T-helper 17 cell (primary cell): ENCODE measurements at regions not wholly inside any gene's neighbourhood (a gene's known extent, or its start where the extent isn't known, plus 50 kb on each side); places are given as distances from the start of the nearest gene placed in this dataset.
"Not testable (repeated sequence)": the region's sequence is repeated elsewhere in the genome, so short reads cannot be mapped to it uniquely, and the experiment has no call there.

ENCODE experiments used
- ATAC-seq: fragments of 150-1000 bp; cut with Tn5 transposase; 2 replicates; pipeline ENCODE4 v1.10.0; 2021; ENCODE audit warnings: mild to moderate bottlenecking, moderate library complexity
- DNase-seq, 3 donors: peaks; one replicate each; pipeline versions ENCODE4 v3.0.0 to v3.0.0-alpha.2; 2020 to 2021
- H3K9me3 ChIP-seq: one replicate; pipeline ENCODE4 v1.7.0; 2013; ENCODE audit warnings: low read length, mild to moderate bottlenecking; ENCODE audit not compliant: control insufficient read depth, poor library complexity, severe bottlenecking
- H3K27ac Mint-ChIP-seq: one replicate; pipeline ENCODE4 v1.8.0; 2022; ENCODE audit warnings: mild to moderate bottlenecking, moderate library complexity, mixed read lengths
- H3K27me3 Mint-ChIP-seq: one replicate; pipeline ENCODE4 v1.8.0; 2022; ENCODE audit warnings: mixed read lengths
- H3K36me3 Mint-ChIP-seq: one replicate; pipeline ENCODE4 v1.8.0; 2022; ENCODE audit warnings: low read depth, mixed read lengths
- H3K4me1 Mint-ChIP-seq: one replicate; pipeline ENCODE4 v1.8.0; 2022; ENCODE audit warnings: mild to moderate bottlenecking, mixed read lengths
- H3K4me3 Mint-ChIP-seq: one replicate; pipeline ENCODE4 v1.8.0; 2022; ENCODE audit warnings: mild to moderate bottlenecking, moderate library complexity, mixed read lengths

- H3K4me1 Mint-ChIP-seq, ATAC-seq, H3K9me3 ChIP-seq, H3K36me3 Mint-ChIP-seq, H3K4me3 Mint-ChIP-seq, H3K27ac Mint-ChIP-seq, H3K27me3 Mint-ChIP-seq, DNase-seq: not testable (repeated sequence)
These were observed 232.1 kb upstream of the ZFP64 start for GRCh38 chr20:52423536-52424140.

DNA sequence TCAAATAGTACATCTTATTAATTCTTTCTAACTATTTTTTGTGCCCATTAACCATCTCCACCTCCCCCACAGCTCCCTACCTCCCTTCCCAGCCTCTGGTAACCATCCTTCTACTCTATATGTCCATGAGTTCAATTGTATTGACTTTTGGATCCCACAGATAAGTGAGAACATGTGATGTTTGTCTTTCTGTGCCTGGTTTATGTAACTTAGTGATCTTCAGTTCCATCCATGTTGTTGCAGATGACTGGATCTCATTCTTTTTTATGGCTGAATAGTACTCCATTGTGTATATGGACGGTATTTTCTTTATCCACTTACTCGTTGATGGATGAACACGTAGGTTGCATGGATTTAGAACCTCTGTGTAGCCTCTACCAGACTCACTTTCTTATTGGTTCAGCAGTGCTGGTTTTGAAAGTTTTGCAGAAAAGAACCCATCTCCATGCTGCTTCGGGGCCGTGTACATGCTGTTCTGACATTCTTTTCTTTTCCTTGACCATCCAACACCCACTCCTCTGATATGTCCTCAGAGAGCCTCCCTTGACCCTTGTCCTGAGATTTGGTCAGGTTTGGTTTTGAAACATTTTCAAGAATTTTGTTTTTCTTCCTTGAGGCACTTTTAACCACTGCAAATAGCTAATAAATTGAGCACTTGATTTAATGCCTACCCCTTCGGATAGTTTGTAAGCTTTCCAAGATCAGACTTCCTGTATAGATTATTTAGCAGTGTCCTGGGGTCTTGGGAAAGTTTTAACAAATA, 231.2 kb upstream of the ZFP64 start:
- H3K4me3 Mint-ChIP-seq: no peak overlapping the region
- DNase-seq: no peak

DNA sequence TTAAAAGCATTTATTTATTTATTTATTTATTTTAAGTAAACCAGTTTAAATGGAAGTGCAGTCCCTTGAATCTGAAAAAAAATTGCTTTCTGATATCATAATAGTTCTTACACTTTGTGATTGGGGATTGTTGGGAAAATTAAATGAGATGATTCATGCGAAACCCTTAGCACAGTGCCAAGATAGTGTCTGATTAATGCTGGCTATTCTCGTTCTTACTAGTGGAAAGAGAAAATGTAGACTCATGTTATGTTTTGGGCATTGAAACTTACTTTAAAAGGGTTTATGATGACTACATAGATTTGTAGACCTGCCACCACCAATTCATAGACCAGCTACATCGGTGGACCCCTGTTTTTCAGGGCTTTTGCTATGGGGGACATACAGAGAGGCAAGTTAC, 229.2 kb upstream of the ZFP64 start:
- no peaks in the 10 kb centered on the region for H3K36me3 Mint-ChIP-seq
- no peaks in the 10 kb centered on the region for H3K4me1 Mint-ChIP-seq
- no peaks in the 10 kb centered on the region for H3K9me3 ChIP-seq
- no peak overlapping the region for H3K4me3 Mint-ChIP-seq
- no peaks in the 10 kb centered on the region for H3K27me3 Mint-ChIP-seq
- no peak for ATAC-seq
- no peak for DNase-seq
- no peak overlapping the region for H3K27ac Mint-ChIP-seq

More for the DNA sequence above, 231.2 kb upstream of the ZFP64 start:
- Mint-ChIP-seq H3K36me3 (peaks cover 2% of the 10 kb centered on the region), H3K27ac (no peak overlapping the region), H3K4me1 (no peaks in the 10 kb centered on the region), H3K27me3 (no peaks in the 10 kb centered on the region)
- no peaks in the 10 kb centered on the region for H3K9me3 ChIP-seq
- ATAC-seq: no peak

GRCh38 chr20:52419205-52419604, 227.6 kb upstream of the ZFP64 start:
- no peak overlapping the region for H3K27ac Mint-ChIP-seq
- no peaks in the 10 kb centered on the region for H3K9me3 ChIP-seq
- ATAC-seq (no peak), DNase-seq (no peak)
- H3K36me3 Mint-ChIP-seq: no peaks in the 10 kb centered on the region
- H3K4me1 Mint-ChIP-seq: no peaks in the 10 kb centered on the region
- no peak overlapping the region for H3K4me3 Mint-ChIP-seq
- no peaks in the 10 kb centered on the region for H3K27me3 Mint-ChIP-seq

GRCh38 chr20:52416953-52417352, 225.4 kb upstream of the ZFP64 start:
- ATAC-seq: no peak
- Mint-ChIP-seq H3K27ac (no peak overlapping the region), H3K4me3 (no peak overlapping the region), H3K4me1 (no peaks in the 10 kb centered on the region), H3K27me3 (no peaks in the 10 kb centered on the region), H3K36me3 (no peaks in the 10 kb centered on the region)
- no peak for DNase-seq
- H3K9me3 ChIP-seq: no peaks in the 10 kb centered on the region

DNA sequence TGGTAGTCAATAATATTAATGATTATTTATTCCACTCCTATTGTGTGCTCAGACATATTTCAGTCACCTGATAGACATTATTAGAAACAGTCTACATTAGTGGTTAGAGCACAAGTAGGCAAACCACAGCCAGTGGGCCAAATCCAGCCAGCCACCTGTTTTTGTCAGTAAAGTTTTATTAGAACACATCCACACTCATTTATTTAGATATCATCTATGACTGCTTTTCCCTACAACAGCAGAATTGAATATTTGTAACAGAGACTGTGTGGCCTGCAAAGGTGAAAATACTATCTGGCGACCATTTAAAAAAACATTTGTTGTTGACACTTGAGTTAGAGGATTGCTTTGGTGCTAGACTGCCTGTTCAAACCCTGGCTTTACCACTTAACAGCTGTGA, 220.0 kb upstream of the ZFP64 start:
- H3K27ac Mint-ChIP-seq: peak overlapping the region; percentile 91
- DNase-seq (no peak), ATAC-seq (no peak)
- H3K9me3 ChIP-seq: no peaks in the 10 kb centered on the region
- H3K27me3 Mint-ChIP-seq: no peaks in the 10 kb centered on the region
- H3K4me3 Mint-ChIP-seq: no peak overlapping the region
- peaks cover 22% of the 10 kb centered on the region for H3K4me1 Mint-ChIP-seq
- no peaks in the 10 kb centered on the region for H3K36me3 Mint-ChIP-seq

GRCh38 chr20:52410731-52411234, 219.2 kb upstream of the ZFP64 start:
- H3K4me3 Mint-ChIP-seq: peak overlapping the region; percentile 80
- ATAC-seq (no peak), DNase-seq (no peak)
- H3K27me3 Mint-ChIP-seq: no peaks in the 10 kb centered on the region
- no peaks in the 10 kb centered on the region for H3K36me3 Mint-ChIP-seq
- no peaks in the 10 kb centered on the region for H3K9me3 ChIP-seq
- H3K4me1 Mint-ChIP-seq: peaks cover 28% of the 10 kb centered on the region
- peak overlapping the region; percentile 91 for H3K27ac Mint-ChIP-seq

DNA sequence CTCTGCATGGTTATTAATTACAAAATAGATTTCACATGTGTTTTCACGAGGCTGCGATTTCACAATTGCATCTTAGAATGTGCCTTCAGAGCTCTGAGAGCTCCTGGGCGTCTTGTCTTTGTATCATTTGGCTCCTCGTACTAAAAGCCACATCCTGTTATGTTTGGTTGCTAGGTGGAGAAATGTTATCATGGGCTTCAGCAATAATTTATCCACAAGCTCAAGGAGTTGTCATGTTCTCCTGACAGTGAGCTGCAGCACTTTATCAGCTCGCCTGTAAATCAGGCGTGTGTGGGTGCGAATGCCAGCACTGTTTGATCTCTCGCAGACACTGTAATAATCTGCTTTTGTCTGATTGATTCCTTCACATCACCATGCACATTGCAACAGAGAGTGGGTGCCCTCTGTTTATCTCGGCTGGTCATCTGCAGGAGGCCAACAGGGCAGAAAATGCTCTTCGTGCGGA, 218.6 kb upstream of the ZFP64 start:
- Mint-ChIP-seq H3K27me3 (no peaks in the 10 kb centered on the region), H3K4me3 (peak overlapping the region; percentile 80), H3K4me1 (peaks cover 33% of the 10 kb centered on the region), H3K27ac (peak overlapping the region; percentile 91), H3K36me3 (no peaks in the 10 kb centered on the region)
- peak; percentile 91 for ATAC-seq
- DNase-seq: peak in 2 of 3 donors; percentile 26 to 47
- H3K9me3 ChIP-seq: no peaks in the 10 kb centered on the region

DNA sequence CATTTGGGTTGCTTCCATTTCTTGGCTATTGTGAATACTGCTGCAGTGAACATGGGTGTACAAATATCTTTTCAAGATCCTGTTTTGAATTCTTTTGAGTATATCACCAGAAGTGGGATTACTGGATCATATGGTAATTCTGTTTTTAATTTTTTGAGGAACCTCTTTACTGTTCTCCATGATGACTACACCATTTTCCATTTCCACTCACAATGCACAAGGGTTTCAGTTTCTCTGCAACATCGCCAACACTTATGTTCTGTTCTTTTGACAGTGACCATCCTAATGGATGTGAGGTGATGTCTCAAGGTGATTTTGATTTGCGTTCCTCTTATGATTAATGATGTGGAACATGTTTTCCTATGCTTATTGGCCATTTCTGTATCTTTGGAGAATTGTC, 214.4 kb upstream of the ZFP64 start:
- peak overlapping the region; percentile 43 for H3K4me3 Mint-ChIP-seq
- no peaks in the 10 kb centered on the region for H3K27me3 Mint-ChIP-seq
- no peaks in the 10 kb centered on the region for H3K36me3 Mint-ChIP-seq
- peaks cover 42% of the 10 kb centered on the region for H3K4me1 Mint-ChIP-seq
- peak overlapping the region; percentile 91 for H3K27ac Mint-ChIP-seq
- ATAC-seq (no peak), DNase-seq (no peak)
- no peaks in the 10 kb centered on the region for H3K9me3 ChIP-seq

GRCh38 chr20:52405417-52405816, 213.8 kb upstream of the ZFP64 start:
- Mint-ChIP-seq H3K27me3 (no peaks in the 10 kb centered on the region), H3K4me1 (peaks cover 36% of the 10 kb centered on the region), H3K4me3 (peak overlapping the region; percentile 43), H3K36me3 (no peaks in the 10 kb centered on the region), H3K27ac (peak overlapping the region; percentile 91)
- DNase-seq (no peak), ATAC-seq (peak; percentile 35)
- H3K9me3 ChIP-seq: no peaks in the 10 kb centered on the region

DNA sequence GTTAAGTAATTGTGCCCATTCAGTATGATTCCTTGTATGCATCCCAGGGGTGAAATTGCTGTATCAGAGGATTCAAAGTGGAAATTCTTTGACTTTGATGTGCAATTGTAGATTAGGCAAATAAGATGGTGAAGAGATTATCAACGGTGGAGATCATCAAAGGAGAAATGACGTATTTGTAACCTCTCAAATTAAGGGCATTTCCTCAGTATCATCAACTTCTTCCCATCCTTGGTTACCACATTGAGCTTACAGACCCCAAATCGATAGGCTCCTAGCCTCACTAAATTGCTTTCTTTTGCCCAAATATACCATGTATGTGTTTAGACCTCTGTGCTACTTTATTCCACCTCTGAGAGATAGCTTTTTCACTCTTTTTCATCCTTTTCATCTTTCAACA, 213.1 kb upstream of the ZFP64 start:
- Mint-ChIP-seq H3K4me1 (peaks cover 33% of the 10 kb centered on the region), H3K27me3 (no peaks in the 10 kb centered on the region), H3K36me3 (no peaks in the 10 kb centered on the region), H3K4me3 (peak overlapping the region; percentile 43), H3K27ac (peak overlapping the region; percentile 91)
- DNase-seq (no peak), ATAC-seq (peak; percentile 81)
- H3K9me3 ChIP-seq: no peaks in the 10 kb centered on the region

GRCh38 chr20:52402950-52403349, 211.4 kb upstream of the ZFP64 start:
- Mint-ChIP-seq H3K36me3 (no peaks in the 10 kb centered on the region), H3K4me3 (no peak overlapping the region), H3K27ac (no peak overlapping the region), H3K4me1 (peaks cover 36% of the 10 kb centered on the region), H3K27me3 (no peaks in the 10 kb centered on the region)
- ATAC-seq (no peak), DNase-seq (no peak)
- no peaks in the 10 kb centered on the region for H3K9me3 ChIP-seq

GRCh38 chr20:52402514-52402913, 210.9 kb upstream of the ZFP64 start:
- Mint-ChIP-seq H3K27me3 (no peaks in the 10 kb centered on the region), H3K4me1 (peaks cover 36% of the 10 kb centered on the region), H3K36me3 (no peaks in the 10 kb centered on the region), H3K4me3 (no peak overlapping the region), H3K27ac (no peak overlapping the region)
- ATAC-seq (no peak), DNase-seq (no peak)
- H3K9me3 ChIP-seq: no peaks in the 10 kb centered on the region

DNA sequence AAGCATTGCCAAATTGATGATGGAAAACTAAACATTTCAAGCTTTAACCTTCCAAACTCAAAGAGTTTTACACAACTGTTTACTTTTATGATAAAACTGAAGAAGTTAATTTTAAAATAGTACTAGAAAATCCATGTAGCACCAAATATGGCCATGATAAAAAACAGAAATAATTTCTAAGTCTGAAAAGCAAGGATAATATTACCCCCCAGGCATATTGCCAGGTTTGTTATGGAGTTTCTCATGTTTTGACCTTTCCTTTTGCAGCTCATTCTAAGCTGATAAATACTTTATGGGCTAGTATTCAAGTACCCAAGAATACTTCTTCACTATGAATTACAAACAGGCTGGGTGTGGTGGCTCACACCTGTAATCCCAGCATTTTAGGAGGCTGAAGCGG, 209.9 kb upstream of the ZFP64 start:
- Mint-ChIP-seq H3K4me1 (peaks cover 36% of the 10 kb centered on the region), H3K36me3 (no peaks in the 10 kb centered on the region), H3K27me3 (no peaks in the 10 kb centered on the region), H3K27ac (no peak overlapping the region), H3K4me3 (no peak overlapping the region)
- no peak for ATAC-seq
- H3K9me3 ChIP-seq: no peaks in the 10 kb centered on the region
- no peak for DNase-seq
